GM23338 (cell line): ENCODE measurements at regions not wholly inside any gene's neighbourhood (a gene's known extent, or its start where the extent isn't known, plus 50 kb on each side); places are given as distances from the start of the nearest gene placed in this dataset.

ENCODE experiments used
- ATAC-seq: fragments of 200-7000 bp; cut with Tn5 transposase; 3 replicates; pipeline ENCODE4 v1.9.1; 2020
- DNase-seq: peaks from one replicate; pipeline ENCODE4 v3.0.0-alpha.2; 2015; ENCODE audit warnings: low spot score
- H2AFZ ChIP-seq: fragments of 200-600 bp; sonication (generic); 2 replicates; pipeline ENCODE4 v1.8.0; 2016; ENCODE audit warnings: antibody characterized with exemption, mild to moderate bottlenecking, moderate library complexity
- H3F3A ChIP-seq: fragments of 200-600 bp; sonication (generic); replicated peaks from 2 replicates; pipeline ENCODE4 v1.8.0; 2017; ENCODE audit warnings: antibody characterized with exemption, mixed run types, low read depth
- H3K27ac ChIP-seq: fragments of 200-600 bp; sonication (generic); 2 replicates; pipeline ENCODE4 v1.6.1; 2016; ENCODE audit warnings: low read depth
- H3K27me3 ChIP-seq: fragments of 200-600 bp; sonication (generic); 2 replicates; pipeline ENCODE4 v1.8.0; 2016; ENCODE audit warnings: mild to moderate bottlenecking, mixed run types, moderate library complexity; ENCODE audit not compliant: insufficient read depth
- H3K36me3 ChIP-seq: fragments of 200-600 bp; sonication (generic); 2 replicates; pipeline ENCODE4 v1.8.0; 2016; ENCODE audit warnings: mild to moderate bottlenecking; ENCODE audit not compliant: insufficient read depth
- H3K4me1 ChIP-seq: fragments of 200-600 bp; sonication (generic); 2 replicates; pipeline ENCODE4 v1.8.0; 2016; ENCODE audit warnings: mild to moderate bottlenecking, moderate library complexity; ENCODE audit not compliant: insufficient read depth
- H3K4me2 ChIP-seq: fragments of 200-600 bp; sonication (generic); 2 replicates; pipeline ENCODE4 v1.7.1; 2017; ENCODE audit warnings: mixed run types
- H3K4me3 ChIP-seq: fragments of 200-600 bp; sonication (generic); 2 replicates; pipeline ENCODE4 v1.6.1; 2016; ENCODE audit warnings: mixed run types
- H3K79me2 ChIP-seq: fragments of 200-600 bp; sonication (generic); replicated peaks from 2 replicates; pipeline ENCODE4 v1.8.0; 2017; ENCODE audit warnings: mild to moderate bottlenecking; ENCODE audit not compliant: insufficient read depth
- H3K9me2 ChIP-seq: fragments of 200-600 bp; sonication (generic); 2 replicates; pipeline ENCODE4 v1.8.0; 2017; ENCODE audit not compliant: insufficient read depth
- H4K20me1 ChIP-seq: fragments of 200-600 bp; sonication (generic); replicated peaks from 2 replicates; pipeline ENCODE4 v1.8.0; 2017; ENCODE audit warnings: mild to moderate bottlenecking; ENCODE audit not compliant: insufficient read depth
- H3K27ac Mint-ChIP-seq: 2 replicates; pipeline ENCODE4 v1.8.0; 2020; ENCODE audit warnings: inconsistent platforms, mild to moderate bottlenecking, moderate library complexity, mixed read lengths
- H3K27me3 Mint-ChIP-seq: 3 replicates; pipeline ENCODE4 v1.8.0; 2022; ENCODE audit warnings: low read depth, mild to moderate bottlenecking, moderate library complexity, mixed read lengths, inconsistent platforms; ENCODE audit not compliant: insufficient read depth, poor library complexity
- H3K36me3 Mint-ChIP-seq: 3 replicates; pipeline ENCODE4 v1.8.0; 2021; ENCODE audit warnings: low read depth, mild to moderate bottlenecking, inconsistent platforms, moderate library complexity, mixed read lengths
- H3K4me1 Mint-ChIP-seq: 3 replicates; pipeline ENCODE4 v1.8.0; 2020; ENCODE audit warnings: mild to moderate bottlenecking, inconsistent platforms, mixed read lengths
- H3K4me3 Mint-ChIP-seq: 3 replicates; pipeline ENCODE4 v1.8.0; 2021; ENCODE audit warnings: moderate library complexity, mild to moderate bottlenecking, inconsistent platforms, mixed read lengths
- H3K9me3 Mint-ChIP-seq: 3 replicates; pipeline ENCODE4 v1.8.0; 2020; ENCODE audit warnings: moderate library complexity, mild to moderate bottlenecking, inconsistent platforms, mixed read lengths
- CREB1 ChIP-seq: fragments of 250-450 bp; sonication (Bioruptor Pico); IDR thresholded peaks from 2 replicates; pipeline ENCODE4 v1.5.0; 2020; ENCODE audit warnings: low read depth, mild to moderate bottlenecking, moderate library complexity
- EZH2 ChIP-seq: fragments of 200-600 bp; sonication (generic); IDR thresholded peaks from one replicate; pipeline ENCODE4 v1.8.0; 2017; ENCODE audit warnings: antibody characterized with exemption, mild to moderate bottlenecking, low read depth; ENCODE audit not compliant: unreplicated experiment
- EZH2phosphoT487 ChIP-seq: fragments of 200-600 bp; sonication (generic); IDR thresholded peaks from one replicate; pipeline ENCODE4 v1.8.1; 2018; ENCODE audit warnings: antibody characterized with exemption; ENCODE audit not compliant: unreplicated experiment
- JUNB ChIP-seq: IDR thresholded peaks from one replicate; pipeline ENCODE4 v1.6.1; 2016; ENCODE audit warnings: antibody characterized with exemption; ENCODE audit not compliant: unreplicated experiment
- NANOG ChIP-seq: IDR thresholded peaks from 2 replicates; pipeline ENCODE4 v1.6.1; 2016; ENCODE audit warnings: antibody characterized with exemption, borderline replicate concordance
- POLR2AphosphoS5 ChIP-seq: IDR thresholded peaks from 2 replicates; pipeline ENCODE4 v1.6.1; 2016; ENCODE audit warnings: antibody characterized with exemption, low read depth
- STAT1 ChIP-seq: IDR thresholded peaks from one replicate; pipeline ENCODE4 v1.6.1; 2016; ENCODE audit warnings: antibody characterized with exemption; ENCODE audit not compliant: unreplicated experiment
- ZNF114 ChIP-seq: fragments of 250-450 bp; sonication (Bioruptor Pico); IDR thresholded peaks from 2 replicates; pipeline ENCODE4 v1.5.0; 2020; ENCODE audit warnings: mild to moderate bottlenecking, moderate library complexity
- ZNF331 ChIP-seq: fragments of 250-450 bp; sonication (Bioruptor Pico); IDR thresholded peaks from 2 replicates; pipeline ENCODE4 v1.5.0; 2020; ENCODE audit warnings: low read depth, mild to moderate bottlenecking, moderate library complexity
- TF ChIP-seq, protein P1 (sequence below): IDR thresholded peaks from one replicate; pipeline ENCODE4 v1.6.1; 2018; ENCODE audit warnings: antibody characterized with exemption; ENCODE audit not compliant: unreplicated experiment
- TF ChIP-seq, protein P2 (sequence below), 2 experiments: fragments of 200-600 bp in 1 of 2; sonication (generic) in 1 of 2; conservative IDR thresholded peaks; 2 replicates each; pipeline versions ENCODE4 v1.5.1 to v1.6.1; 2016 to 2017; ENCODE audit warnings: antibody characterized with exemption in 2 of 2, low read depth in 2 of 2, mild to moderate bottlenecking in 2 of 2, moderate library complexity in 1 of 2
- TF ChIP-seq, protein P3 (sequence below): fragments of 250-450 bp; sonication (Bioruptor Pico); IDR thresholded peaks from 2 replicates; pipeline ENCODE4 v1.5.0; 2020; ENCODE audit warnings: mild to moderate bottlenecking, moderate library complexity
- TF ChIP-seq, protein P4 (sequence below): IDR thresholded peaks from 2 replicates; pipeline ENCODE4 v1.6.1; 2016; ENCODE audit warnings: antibody characterized with exemption

DNA sequence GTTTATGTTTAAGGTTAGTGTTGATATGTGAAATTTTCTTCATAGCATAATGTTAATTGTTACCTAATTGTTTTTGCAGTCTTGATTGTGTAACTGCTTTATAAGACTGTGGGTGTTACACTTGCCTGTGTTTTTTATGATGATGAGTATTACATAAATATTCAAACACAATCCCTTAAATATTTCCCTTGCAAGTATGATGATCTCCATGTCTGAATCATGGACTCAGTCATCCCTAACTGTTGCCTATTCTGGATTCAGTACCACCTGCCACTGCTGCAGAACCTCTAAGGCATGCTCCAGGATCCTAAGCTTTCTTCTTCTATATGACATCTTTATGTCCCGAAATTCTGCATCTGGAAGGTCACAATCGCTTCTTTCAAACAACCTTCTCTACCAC is 246.3 kb upstream of the CLEC14A start:
- no peaks in the 10 kb centered on the region for H4K20me1 ChIP-seq
- no peaks in the 10 kb centered on the region for H3K36me3 Mint-ChIP-seq
- H3K79me2 ChIP-seq: no peaks in the 10 kb centered on the region
- H3K27me3 Mint-ChIP-seq: no peaks in the 10 kb centered on the region
- no peaks in the 10 kb centered on the region for H3F3A ChIP-seq
- H3K9me2 ChIP-seq: 0 out of 2 replicates have a peak, but pooled peaks cover 3% of the 10 kb centered on the region
- H2AFZ ChIP-seq: no peak overlapping the region
- no peak overlapping the region for H3K4me3 ChIP-seq
- TF ChIP-seq EZH2phosphoT487 (no peak), NANOG (no peak), EZH2 (no peak), ZNF331 (CRISPR knock-in tag) (no peak), STAT1 (no peak), ZNF114 (CRISPR knock-in tag) (no peak), POLR2AphosphoS5 (no peak), CREB1 (no peak), JUNB (no peak)
- TF ChIP-seq, protein P1, sequence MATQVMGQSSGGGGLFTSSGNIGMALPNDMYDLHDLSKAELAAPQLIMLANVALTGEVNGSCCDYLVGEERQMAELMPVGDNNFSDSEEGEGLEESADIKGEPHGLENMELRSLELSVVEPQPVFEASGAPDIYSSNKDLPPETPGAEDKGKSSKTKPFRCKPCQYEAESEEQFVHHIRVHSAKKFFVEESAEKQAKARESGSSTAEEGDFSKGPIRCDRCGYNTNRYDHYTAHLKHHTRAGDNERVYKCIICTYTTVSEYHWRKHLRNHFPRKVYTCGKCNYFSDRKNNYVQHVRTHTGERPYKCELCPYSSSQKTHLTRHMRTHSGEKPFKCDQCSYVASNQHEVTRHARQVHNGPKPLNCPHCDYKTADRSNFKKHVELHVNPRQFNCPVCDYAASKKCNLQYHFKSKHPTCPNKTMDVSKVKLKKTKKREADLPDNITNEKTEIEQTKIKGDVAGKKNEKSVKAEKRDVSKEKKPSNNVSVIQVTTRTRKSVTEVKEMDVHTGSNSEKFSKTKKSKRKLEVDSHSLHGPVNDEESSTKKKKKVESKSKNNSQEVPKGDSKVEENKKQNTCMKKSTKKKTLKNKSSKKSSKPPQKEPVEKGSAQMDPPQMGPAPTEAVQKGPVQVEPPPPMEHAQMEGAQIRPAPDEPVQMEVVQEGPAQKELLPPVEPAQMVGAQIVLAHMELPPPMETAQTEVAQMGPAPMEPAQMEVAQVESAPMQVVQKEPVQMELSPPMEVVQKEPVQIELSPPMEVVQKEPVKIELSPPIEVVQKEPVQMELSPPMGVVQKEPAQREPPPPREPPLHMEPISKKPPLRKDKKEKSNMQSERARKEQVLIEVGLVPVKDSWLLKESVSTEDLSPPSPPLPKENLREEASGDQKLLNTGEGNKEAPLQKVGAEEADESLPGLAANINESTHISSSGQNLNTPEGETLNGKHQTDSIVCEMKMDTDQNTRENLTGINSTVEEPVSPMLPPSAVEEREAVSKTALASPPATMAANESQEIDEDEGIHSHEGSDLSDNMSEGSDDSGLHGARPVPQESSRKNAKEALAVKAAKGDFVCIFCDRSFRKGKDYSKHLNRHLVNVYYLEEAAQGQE: no peak
- TF ChIP-seq, protein P2, sequence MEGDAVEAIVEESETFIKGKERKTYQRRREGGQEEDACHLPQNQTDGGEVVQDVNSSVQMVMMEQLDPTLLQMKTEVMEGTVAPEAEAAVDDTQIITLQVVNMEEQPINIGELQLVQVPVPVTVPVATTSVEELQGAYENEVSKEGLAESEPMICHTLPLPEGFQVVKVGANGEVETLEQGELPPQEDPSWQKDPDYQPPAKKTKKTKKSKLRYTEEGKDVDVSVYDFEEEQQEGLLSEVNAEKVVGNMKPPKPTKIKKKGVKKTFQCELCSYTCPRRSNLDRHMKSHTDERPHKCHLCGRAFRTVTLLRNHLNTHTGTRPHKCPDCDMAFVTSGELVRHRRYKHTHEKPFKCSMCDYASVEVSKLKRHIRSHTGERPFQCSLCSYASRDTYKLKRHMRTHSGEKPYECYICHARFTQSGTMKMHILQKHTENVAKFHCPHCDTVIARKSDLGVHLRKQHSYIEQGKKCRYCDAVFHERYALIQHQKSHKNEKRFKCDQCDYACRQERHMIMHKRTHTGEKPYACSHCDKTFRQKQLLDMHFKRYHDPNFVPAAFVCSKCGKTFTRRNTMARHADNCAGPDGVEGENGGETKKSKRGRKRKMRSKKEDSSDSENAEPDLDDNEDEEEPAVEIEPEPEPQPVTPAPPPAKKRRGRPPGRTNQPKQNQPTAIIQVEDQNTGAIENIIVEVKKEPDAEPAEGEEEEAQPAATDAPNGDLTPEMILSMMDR (conservative IDR thresholded peaks at IDR 0.05; ENCODE audit: low read depth in 2 of 2): no peak
- TF ChIP-seq, protein P3, sequence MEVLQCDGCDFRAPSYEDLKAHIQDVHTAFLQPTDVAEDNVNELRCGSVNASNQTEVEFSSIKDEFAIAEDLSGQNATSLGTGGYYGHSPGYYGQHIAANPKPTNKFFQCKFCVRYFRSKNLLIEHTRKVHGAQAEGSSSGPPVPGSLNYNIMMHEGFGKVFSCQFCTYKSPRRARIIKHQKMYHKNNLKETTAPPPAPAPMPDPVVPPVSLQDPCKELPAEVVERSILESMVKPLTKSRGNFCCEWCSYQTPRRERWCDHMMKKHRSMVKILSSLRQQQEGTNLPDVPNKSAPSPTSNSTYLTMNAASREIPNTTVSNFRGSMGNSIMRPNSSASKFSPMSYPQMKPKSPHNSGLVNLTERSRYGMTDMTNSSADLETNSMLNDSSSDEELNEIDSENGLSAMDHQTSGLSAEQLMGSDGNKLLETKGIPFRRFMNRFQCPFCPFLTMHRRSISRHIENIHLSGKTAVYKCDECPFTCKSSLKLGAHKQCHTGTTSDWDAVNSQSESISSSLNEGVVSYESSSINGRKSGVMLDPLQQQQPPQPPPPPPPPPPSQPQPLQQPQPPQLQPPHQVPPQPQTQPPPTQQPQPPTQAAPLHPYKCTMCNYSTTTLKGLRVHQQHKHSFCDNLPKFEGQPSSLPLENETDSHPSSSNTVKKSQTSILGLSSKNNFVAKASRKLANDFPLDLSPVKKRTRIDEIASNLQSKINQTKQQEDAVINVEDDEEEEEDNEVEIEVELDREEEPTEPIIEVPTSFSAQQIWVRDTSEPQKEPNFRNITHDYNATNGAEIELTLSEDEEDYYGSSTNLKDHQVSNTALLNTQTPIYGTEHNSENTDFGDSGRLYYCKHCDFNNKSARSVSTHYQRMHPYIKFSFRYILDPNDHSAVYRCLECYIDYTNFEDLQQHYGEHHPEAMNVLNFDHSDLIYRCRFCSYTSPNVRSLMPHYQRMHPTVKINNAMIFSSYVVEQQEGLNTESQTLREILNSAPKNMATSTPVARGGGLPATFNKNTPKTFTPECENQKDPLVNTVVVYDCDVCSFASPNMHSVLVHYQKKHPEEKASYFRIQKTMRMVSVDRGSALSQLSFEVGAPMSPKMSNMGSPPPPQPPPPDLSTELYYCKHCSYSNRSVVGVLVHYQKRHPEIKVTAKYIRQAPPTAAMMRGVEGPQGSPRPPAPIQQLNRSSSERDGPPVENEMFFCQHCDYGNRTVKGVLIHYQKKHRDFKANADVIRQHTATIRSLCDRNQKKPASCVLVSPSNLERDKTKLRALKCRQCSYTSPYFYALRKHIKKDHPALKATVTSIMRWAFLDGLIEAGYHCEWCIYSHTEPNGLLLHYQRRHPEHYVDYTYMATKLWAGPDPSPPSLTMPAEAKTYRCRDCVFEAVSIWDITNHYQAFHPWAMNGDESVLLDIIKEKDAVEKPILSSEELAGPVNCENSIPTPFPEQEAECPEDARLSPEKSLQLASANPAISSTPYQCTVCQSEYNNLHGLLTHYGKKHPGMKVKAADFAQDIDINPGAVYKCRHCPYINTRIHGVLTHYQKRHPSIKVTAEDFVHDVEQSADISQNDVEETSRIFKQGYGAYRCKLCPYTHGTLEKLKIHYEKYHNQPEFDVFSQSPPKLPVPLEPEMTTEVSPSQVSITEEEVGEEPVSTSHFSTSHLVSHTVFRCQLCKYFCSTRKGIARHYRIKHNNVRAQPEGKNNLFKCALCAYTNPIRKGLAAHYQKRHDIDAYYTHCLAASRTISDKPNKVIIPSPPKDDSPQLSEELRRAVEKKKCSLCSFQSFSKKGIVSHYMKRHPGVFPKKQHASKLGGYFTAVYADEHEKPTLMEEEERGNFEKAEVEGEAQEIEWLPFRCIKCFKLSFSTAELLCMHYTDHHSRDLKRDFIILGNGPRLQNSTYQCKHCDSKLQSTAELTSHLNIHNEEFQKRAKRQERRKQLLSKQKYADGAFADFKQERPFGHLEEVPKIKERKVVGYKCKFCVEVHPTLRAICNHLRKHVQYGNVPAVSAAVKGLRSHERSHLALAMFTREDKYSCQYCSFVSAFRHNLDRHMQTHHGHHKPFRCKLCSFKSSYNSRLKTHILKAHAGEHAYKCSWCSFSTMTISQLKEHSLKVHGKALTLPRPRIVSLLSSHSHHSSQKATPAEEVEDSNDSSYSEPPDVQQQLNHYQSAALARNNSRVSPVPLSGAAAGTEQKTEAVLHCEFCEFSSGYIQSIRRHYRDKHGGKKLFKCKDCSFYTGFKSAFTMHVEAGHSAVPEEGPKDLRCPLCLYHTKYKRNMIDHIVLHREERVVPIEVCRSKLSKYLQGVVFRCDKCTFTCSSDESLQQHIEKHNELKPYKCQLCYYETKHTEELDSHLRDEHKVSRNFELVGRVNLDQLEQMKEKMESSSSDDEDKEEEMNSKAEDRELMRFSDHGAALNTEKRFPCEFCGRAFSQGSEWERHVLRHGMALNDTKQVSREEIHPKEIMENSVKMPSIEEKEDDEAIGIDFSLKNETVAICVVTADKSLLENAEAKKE (CRISPR knock-in tag): no peak
- TF ChIP-seq, protein P4, sequence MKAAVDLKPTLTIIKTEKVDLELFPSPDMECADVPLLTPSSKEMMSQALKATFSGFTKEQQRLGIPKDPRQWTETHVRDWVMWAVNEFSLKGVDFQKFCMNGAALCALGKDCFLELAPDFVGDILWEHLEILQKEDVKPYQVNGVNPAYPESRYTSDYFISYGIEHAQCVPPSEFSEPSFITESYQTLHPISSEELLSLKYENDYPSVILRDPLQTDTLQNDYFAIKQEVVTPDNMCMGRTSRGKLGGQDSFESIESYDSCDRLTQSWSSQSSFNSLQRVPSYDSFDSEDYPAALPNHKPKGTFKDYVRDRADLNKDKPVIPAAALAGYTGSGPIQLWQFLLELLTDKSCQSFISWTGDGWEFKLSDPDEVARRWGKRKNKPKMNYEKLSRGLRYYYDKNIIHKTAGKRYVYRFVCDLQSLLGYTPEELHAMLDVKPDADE: no peak
- no peaks in the 10 kb centered on the region for H3K9me3 Mint-ChIP-seq
- no peak overlapping the region for H3K4me3 Mint-ChIP-seq
- H3K27ac Mint-ChIP-seq: no peak overlapping the region
- H3K4me1 ChIP-seq: no peaks in the 10 kb centered on the region
- H3K4me1 Mint-ChIP-seq: peaks cover 3% of the 10 kb centered on the region; the same call in 2 of the 3 replicates
- no peak overlapping the region for H3K4me2 ChIP-seq
- ATAC-seq (no peak), DNase-seq (no peak)
- H3K36me3 ChIP-seq: no peaks in the 10 kb centered on the region
- H3K27ac ChIP-seq: no peak overlapping the region
- H3K27me3 ChIP-seq: no peaks in the 10 kb centered on the region
